K562 (cell line): ENCODE measurements at regions not wholly inside any gene's neighbourhood (a gene's known extent, or its start where the extent isn't known, plus 50 kb on each side); places are given as distances from the start of the nearest gene placed in this dataset.

Experiments used
- BRCA1 ChIP-seq, 2 experiments: fragments of 450-650 bp in 1 of 2; sonication (generic) in 1 of 2; formaldehyde crosslinking in 1 of 2; IDR thresholded peaks; 2 replicates each; pipeline versions ENCODE4 v1.5.0 to v1.6.1; 2017 to 2020; ENCODE audit warnings: mild to moderate bottlenecking in 1 of 2, missing genetic modification reagents in 1 of 2
- BRD4 ChIP-seq: fragments of 200-600 bp; sonication (generic); IDR thresholded peaks from 2 replicates; pipeline ENCODE4 v1.6.1; 2017; ENCODE audit warnings: inconsistent platforms
- CBX2 ChIP-seq: fragments of 200-600 bp; sonication (generic); IDR thresholded peaks from one replicate; pipeline ENCODE4 v1.6.1; 2012; ENCODE audit warnings: mild to moderate bottlenecking, low read length, inconsistent platforms; ENCODE audit not compliant: insufficient read depth, poor library complexity, severe bottlenecking
- FOSL1 ChIP-seq: fragments of 200-800 bp; sonication (Bioruptor generic); conservative IDR thresholded peaks from 2 replicates; pipeline ENCODE4 v1.6.1; 2016; ENCODE audit warnings: missing genetic modification characterization, missing compliant biosample characterization
- KLF1 ChIP-seq: fragments of 450-650 bp; IDR thresholded peaks from 2 replicates; pipeline ENCODE4 v1.6.1; 2016; ENCODE audit warnings: missing genetic modification characterization, missing compliant biosample characterization
- KLF6 ChIP-seq: fragments of 250-450 bp; sonication (Bioruptor Pico); IDR thresholded peaks from 2 replicates; pipeline ENCODE4 v1.4.0; 2020; ENCODE audit warnings: mild to moderate bottlenecking, moderate library complexity, borderline replicate concordance
- NR4A1 ChIP-seq, 2 experiments: fragments of 250-450 bp in 1 of 2; fragments of 450-650 bp in 1 of 2; sonication (Bioruptor Pico) in 1 of 2; IDR thresholded peaks; 2 replicates each; pipeline versions ENCODE4 v1.4.0 to v1.6.1; 2016 to 2020; ENCODE audit warnings: mild to moderate bottlenecking in 2 of 2, missing compliant biosample characterization in 1 of 2, missing genetic modification characterization in 1 of 2, moderate library complexity in 1 of 2
- POLR2AphosphoS5 ChIP-seq: IDR thresholded peaks from 2 replicates; pipeline ENCODE4 v1.6.1; 2011; ENCODE audit warnings: mild to moderate bottlenecking, low read depth, low read length, moderate library complexity; ENCODE audit not compliant: control insufficient read depth, insufficient read depth
- PREB ChIP-seq: sonication (generic); formaldehyde crosslinking; IDR thresholded peaks from 2 replicates; pipeline ENCODE4 v1.8.1; 2023; ENCODE audit warnings: mild to moderate bottlenecking, missing genetic modification reagents
- ZNF140 ChIP-seq: fragments of 250-450 bp; sonication (Bioruptor Pico); IDR thresholded peaks from 2 replicates; pipeline ENCODE4 v1.8.0; 2021; ENCODE audit warnings: moderate library complexity, mild to moderate bottlenecking, inconsistent platforms
- ZNF785 ChIP-seq: fragments of 250-450 bp; sonication (Bioruptor Pico); IDR thresholded peaks from 2 replicates; pipeline ENCODE4 v1.4.0; 2020; ENCODE audit warnings: mild to moderate bottlenecking
- TF ChIP-seq, protein P1 (sequence below): sonication (generic); formaldehyde crosslinking; IDR thresholded peaks from 2 replicates; pipeline ENCODE4 v1.8.0; 2022; ENCODE audit warnings: mild to moderate bottlenecking, low read depth, missing genetic modification reagents

DNA sequence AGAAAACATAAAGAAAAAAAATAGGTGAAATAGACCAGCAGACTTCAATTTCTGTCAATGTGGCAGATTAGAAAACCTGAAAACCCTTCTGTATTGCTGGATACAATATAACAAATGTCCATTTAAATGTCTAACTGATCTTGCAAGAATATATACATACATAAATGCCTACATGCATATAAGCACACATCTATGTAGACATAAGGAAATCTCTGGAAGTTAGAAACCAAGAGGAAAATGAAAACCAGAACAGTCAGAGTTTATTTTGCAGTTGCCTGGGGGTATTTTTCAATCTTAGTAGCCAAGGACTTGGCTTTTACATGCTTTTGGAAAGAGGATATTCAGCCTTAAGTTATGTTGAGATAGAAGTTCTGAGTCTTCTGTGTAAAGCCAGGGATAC is 184.0 kb downstream of the RPS12 start:
- TF ChIP-seq ZNF140 (CRISPR knock-in tag), result no peak
- TF ChIP-seq POLR2AphosphoS5, result no peak
- TF ChIP-seq KLF1 (tag), result no peak
- no peak for TF ChIP-seq NR4A1 (CRISPR knock-in tag; IDR thresholded peaks at IDR 0.05)
- no peak for TF ChIP-seq NR4A1 (tag; IDR thresholded peaks at IDR 0.05)
- no peak for TF ChIP-seq PREB (CRISPR knock-in tag)
- TF ChIP-seq BRCA1 (IDR thresholded peaks at IDR 0.05), result no peak
- TF ChIP-seq BRCA1 (CRISPR knock-in tag; IDR thresholded peaks at IDR 0.05), result no peak
- TF ChIP-seq FOSL1, result no peak
- no peak for TF ChIP-seq ZNF785
- no peak for TF ChIP-seq BRD4
- no peak for TF ChIP-seq KLF6
- TF ChIP-seq, protein P1, sequence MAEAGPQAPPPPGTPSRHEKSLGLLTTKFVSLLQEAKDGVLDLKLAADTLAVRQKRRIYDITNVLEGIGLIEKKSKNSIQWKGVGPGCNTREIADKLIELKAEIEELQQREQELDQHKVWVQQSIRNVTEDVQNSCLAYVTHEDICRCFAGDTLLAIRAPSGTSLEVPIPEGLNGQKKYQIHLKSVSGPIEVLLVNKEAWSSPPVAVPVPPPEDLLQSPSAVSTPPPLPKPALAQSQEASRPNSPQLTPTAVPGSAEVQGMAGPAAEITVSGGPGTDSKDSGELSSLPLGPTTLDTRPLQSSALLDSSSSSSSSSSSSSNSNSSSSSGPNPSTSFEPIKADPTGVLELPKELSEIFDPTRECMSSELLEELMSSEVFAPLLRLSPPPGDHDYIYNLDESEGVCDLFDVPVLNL (CRISPR knock-in tag), result no peak
- no peak for TF ChIP-seq CBX2
